IgD-negative memory B cell (primary cell): ENCODE measurements at regions not wholly inside any gene's neighbourhood (a gene's known extent, or its start where the extent isn't known, plus 50 kb on each side); places are given as distances from the start of the nearest gene placed in this dataset.

ENCODE experiments used
- H3K27ac Mint-ChIP-seq, 3 donors: one replicate each; pipeline ENCODE4 v1.8.0; 2020 to 2022; ENCODE audit warnings: mild to moderate bottlenecking in 3 of 3, mixed read lengths in 3 of 3, moderate library complexity in 1 of 3
- H3K27me3 Mint-ChIP-seq: one replicate; pipeline ENCODE4 v1.8.0; 2021; ENCODE audit warnings: mixed read lengths
- H3K36me3 Mint-ChIP-seq: one replicate; pipeline ENCODE4 v1.8.0; 2020; ENCODE audit warnings: mild to moderate bottlenecking, mixed read lengths
- H3K4me1 Mint-ChIP-seq, 3 donors: one replicate each; pipeline ENCODE4 v1.8.0; 2020 to 2022; ENCODE audit warnings: mixed read lengths in 3 of 3, mild to moderate bottlenecking in 1 of 3
- H3K4me3 Mint-ChIP-seq, 4 donors: one replicate each; pipeline ENCODE4 v1.8.0; 2020 to 2022; ENCODE audit warnings: mild to moderate bottlenecking in 4 of 4, mixed read lengths in 4 of 4, moderate library complexity in 3 of 4
- H3K9me3 Mint-ChIP-seq, 3 donors: one replicate each; pipeline ENCODE4 v1.8.0; 2020 to 2021; ENCODE audit warnings: mixed read lengths in 3 of 3, mild to moderate bottlenecking in 1 of 3

DNA sequence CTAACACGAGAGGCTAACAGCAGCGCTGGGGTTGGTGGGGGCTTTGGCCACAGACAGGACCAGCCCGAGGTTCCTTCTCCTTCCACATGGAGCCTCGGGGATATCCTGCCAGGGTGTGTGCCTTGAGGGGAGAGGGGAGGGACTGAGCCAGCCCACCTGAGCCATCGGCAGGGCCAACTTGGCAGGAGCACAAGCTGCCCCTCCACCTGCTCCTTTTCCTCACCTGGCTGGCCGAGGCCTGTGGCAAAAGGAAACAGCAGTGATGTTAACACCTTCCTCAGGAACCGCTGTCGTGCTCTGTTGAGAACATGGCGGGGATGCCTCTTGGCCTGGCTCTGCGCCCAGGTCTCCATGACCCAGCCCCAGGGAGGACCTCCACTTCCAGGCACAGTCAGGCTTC is 255.1 kb upstream of the PPP2R2D start:
- no peak overlapping the region for H3K4me3 Mint-ChIP-seq
- H3K27me3 Mint-ChIP-seq: no peaks in the 10 kb centered on the region

GRCh38 chr10:131646551-131647525 is 254.0 kb upstream of the PPP2R2D start:
- Mint-ChIP-seq H3K27ac (no peak overlapping the region), H3K27me3 (peaks cover 2% of the 10 kb centered on the region), H3K4me3 (no peak overlapping the region), H3K4me1 (no peaks in the 10 kb centered on the region), H3K9me3 (peaks cover 2 to 4% (median 3%) of the 10 kb centered on the region in 3 donors), H3K36me3 (no peaks in the 10 kb centered on the region)

More for the DNA sequence above, 255.1 kb upstream of the PPP2R2D start:
- H3K36me3 Mint-ChIP-seq: no peaks in the 10 kb centered on the region
- H3K27ac Mint-ChIP-seq: no peak overlapping the region
- H3K9me3 Mint-ChIP-seq: peaks cover 2 to 9% (median 3%) of the 10 kb centered on the region in 3 donors
- H3K4me1 Mint-ChIP-seq: no peaks in the 10 kb centered on the region

DNA sequence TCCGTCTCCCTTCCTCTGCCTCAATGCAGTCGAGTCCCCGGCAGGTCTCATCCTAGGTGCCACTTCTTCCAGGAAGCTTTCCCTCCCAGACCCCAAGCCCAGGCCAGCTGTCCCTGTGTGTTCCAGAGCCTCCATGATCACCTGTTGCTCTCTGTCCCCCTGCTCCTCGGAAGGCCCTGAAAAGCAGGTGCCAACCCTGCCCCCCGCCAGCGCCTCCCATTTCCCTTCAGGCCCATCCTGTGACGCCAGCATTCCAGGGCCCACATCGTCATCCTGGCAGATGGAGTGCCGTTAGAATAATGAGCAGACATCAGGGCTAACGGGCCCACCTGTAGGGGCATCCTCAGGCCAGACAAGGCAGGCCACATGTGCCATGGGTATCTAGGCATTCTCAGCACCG is 253.0 kb upstream of the PPP2R2D start:
- Mint-ChIP-seq H3K27ac (no peak overlapping the region), H3K4me3 (no peak overlapping the region), H3K9me3 (peaks cover 0 to 3% (median 2%) of the 10 kb centered on the region in 3 donors), H3K4me1 (no peaks in the 10 kb centered on the region), H3K27me3 (peaks cover 3% of the 10 kb centered on the region), H3K36me3 (no peaks in the 10 kb centered on the region)

- Mint-ChIP-seq H3K4me3 (no peak overlapping the region), H3K4me1 (no peaks in the 10 kb centered on the region), H3K9me3 (peaks cover 0 to 3% (median 2%) of the 10 kb centered on the region in 3 donors), H3K36me3 (no peaks in the 10 kb centered on the region), H3K27ac (no peak overlapping the region), H3K27me3 (peaks cover 3% of the 10 kb centered on the region)
Measured at GRCh38 chr10:131648386-131649020, 252.3 kb upstream of the PPP2R2D start.

DNA sequence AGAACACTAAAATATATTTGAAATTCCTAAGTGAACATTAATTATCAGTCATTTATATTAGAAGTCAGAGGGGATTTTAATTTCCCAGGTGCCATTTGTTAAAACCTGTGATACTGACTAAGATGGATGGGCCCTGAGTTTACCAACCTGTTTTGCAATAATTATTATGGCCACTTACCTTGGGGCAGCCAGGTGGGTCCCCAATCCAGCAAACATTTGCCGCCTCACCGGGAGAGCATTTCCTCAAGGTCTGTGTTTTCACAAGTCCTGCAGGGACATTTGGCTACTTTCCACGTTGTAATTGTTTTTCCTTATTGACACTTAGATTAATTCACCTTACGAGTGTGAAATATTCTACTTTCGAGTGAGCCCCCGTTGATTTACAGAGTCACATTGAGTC is 251.2 kb upstream of the PPP2R2D start:
- H3K36me3 Mint-ChIP-seq: no peaks in the 10 kb centered on the region
- no peak overlapping the region for H3K27ac Mint-ChIP-seq
- H3K4me3 Mint-ChIP-seq: no peak overlapping the region
- H3K27me3 Mint-ChIP-seq: peaks cover 3% of the 10 kb centered on the region
- H3K9me3 Mint-ChIP-seq: peaks cover 0 to 5% (median 5%) of the 10 kb centered on the region in 3 donors
- no peaks in the 10 kb centered on the region for H3K4me1 Mint-ChIP-seq

DNA sequence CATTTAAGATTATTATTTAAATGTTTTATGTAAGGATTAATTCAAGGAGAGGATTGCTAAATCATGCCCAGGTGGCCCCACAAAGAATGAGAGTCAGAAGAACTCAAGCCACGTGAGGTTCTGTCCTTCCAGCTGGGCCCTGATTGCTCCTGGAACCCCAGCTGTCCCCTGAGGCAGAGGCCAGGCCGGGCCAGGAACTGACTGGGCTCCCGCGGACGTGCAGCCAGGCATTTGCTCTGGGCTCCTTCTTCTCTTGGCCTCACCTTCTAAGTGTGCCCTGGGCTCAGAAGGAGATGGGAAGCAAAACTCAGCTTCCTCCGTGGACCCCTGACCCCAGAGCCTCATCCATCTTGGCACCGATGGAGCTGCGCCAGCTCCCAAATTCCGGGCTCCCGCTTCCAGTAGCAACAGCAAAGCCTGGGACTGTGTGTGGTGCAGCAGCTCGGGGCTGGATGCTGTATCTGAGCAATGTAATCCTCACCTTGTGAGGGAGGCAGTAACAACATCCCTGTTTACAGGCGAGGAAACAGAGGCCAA is 250.6 kb upstream of the PPP2R2D start:
- H3K27me3 Mint-ChIP-seq: peaks cover 3% of the 10 kb centered on the region
- H3K4me3 Mint-ChIP-seq: no peak overlapping the region
- H3K36me3 Mint-ChIP-seq: no peaks in the 10 kb centered on the region
- H3K4me1 Mint-ChIP-seq: no peaks in the 10 kb centered on the region
- no peak overlapping the region for H3K27ac Mint-ChIP-seq
- peaks cover 0 to 5% (median 5%) of the 10 kb centered on the region in 3 donors for H3K9me3 Mint-ChIP-seq

GRCh38 chr10:131650771-131651673 is 249.8 kb upstream of the PPP2R2D start:
- H3K4me3 Mint-ChIP-seq: no peak overlapping the region
- no peaks in the 10 kb centered on the region for H3K4me1 Mint-ChIP-seq
- H3K36me3 Mint-ChIP-seq: no peaks in the 10 kb centered on the region
- H3K27ac Mint-ChIP-seq: no peak overlapping the region
- peaks cover 3% of the 10 kb centered on the region for H3K27me3 Mint-ChIP-seq
- peaks cover 0 to 5% (median 3%) of the 10 kb centered on the region in 3 donors for H3K9me3 Mint-ChIP-seq

GRCh38 chr10:131651674-131652437 is 249.0 kb upstream of the PPP2R2D start:
- Mint-ChIP-seq H3K36me3 (no peaks in the 10 kb centered on the region), H3K27ac (no peak overlapping the region), H3K4me1 (no peaks in the 10 kb centered on the region), H3K9me3 (peaks cover 0 to 5% (median 2%) of the 10 kb centered on the region in 3 donors), H3K27me3 (peaks cover 3% of the 10 kb centered on the region), H3K4me3 (no peak overlapping the region)

DNA sequence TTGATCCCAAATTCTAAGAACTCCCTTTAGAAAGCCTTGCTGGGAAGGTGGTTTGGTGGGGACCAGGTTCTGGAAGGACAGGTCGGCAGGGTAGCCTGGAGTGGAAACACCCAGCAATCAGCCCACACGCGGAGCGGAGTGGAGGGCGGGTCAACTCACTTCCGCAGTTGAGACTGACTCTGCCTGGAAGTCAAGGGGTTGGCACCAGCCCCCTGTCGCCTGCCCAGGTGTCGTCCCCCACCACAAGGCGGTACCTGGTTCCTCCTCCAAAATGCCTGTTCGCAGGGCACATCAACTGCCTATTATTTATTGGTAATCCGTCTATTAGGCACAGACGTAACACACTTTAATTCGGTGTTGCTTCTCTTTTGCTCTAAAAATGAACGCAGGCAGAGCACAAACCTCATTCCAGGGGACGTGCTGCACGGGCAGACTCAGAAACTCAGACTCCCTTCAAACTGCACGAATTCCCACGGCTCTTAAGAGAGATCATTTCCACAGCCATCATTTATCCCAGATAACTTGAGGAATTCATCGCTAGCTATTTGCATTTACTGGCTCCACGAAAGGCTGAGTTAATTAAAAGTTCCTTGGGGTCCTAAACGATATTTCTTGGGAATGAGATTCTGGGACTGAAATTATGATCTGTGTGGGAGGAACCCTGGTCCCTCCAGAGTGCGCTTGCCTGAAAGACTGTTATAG is 248.2 kb upstream of the PPP2R2D start:
- Mint-ChIP-seq H3K9me3 (peaks cover 0 to 5% (median 2%) of the 10 kb centered on the region in 3 donors), H3K27me3 (peaks cover 3% of the 10 kb centered on the region), H3K4me3 (no peak overlapping the region), H3K27ac (no peak overlapping the region), H3K36me3 (no peaks in the 10 kb centered on the region), H3K4me1 (no peaks in the 10 kb centered on the region)

- peaks cover 3% of the 10 kb centered on the region for H3K27me3 Mint-ChIP-seq
- H3K9me3 Mint-ChIP-seq: peaks cover 0 to 5% (median 2%) of the 10 kb centered on the region in 3 donors
- H3K4me3 Mint-ChIP-seq: no peak overlapping the region
- no peaks in the 10 kb centered on the region for H3K4me1 Mint-ChIP-seq
- H3K36me3 Mint-ChIP-seq: no peaks in the 10 kb centered on the region
- no peak overlapping the region for H3K27ac Mint-ChIP-seq
Measured at GRCh38 chr10:131653140-131653539, 247.7 kb upstream of the PPP2R2D start.

DNA sequence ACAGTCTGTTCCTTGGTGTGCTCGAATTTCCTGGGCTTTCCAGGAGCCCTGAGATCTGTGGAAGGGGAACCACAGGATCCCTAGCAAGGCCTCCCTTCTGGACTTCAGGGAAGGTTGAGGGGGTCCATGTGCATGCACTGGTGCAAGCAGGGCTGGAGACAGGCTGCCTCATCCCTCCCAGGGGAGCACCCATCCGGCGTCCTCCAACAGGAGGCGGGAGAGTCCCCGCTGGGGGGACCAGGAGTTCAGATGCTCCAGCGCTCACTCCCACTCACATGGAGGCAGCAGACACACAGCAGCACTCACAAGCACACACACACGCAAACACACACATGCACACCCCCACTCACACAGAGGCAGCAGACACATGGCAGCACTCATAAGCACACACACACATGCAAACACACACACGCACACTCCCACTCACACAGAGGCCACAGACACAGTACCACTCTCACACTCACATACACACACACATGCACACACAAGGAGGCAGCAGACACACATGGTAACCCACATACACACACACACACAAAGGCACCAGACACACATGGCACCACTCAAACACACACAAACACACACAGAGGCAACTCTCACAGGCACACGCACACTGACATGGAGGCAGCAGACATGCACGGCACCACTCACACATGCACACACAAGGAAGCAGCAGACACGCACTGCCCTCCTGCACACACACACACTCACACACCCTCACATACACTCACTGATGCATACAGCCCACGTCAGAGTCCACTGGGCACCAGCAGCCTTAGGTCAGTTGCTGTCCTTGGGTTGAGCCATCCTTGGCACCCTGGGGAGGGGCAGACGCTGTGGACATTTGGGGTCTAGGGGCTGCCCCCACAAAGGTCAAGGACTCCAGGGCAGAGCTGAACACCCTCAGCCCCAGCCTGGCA is 247.0 kb upstream of the PPP2R2D start:
- Mint-ChIP-seq H3K27ac (no peak overlapping the region), H3K27me3 (peaks cover 3% of the 10 kb centered on the region), H3K9me3 (peaks cover 0 to 4% (median 3%) of the 10 kb centered on the region in 3 donors), H3K4me3 (no peak overlapping the region), H3K36me3 (no peaks in the 10 kb centered on the region), H3K4me1 (no peaks in the 10 kb centered on the region)

- H3K27me3 Mint-ChIP-seq: peaks cover 3% of the 10 kb centered on the region
- no peaks in the 10 kb centered on the region for H3K4me1 Mint-ChIP-seq
- no peak overlapping the region for H3K27ac Mint-ChIP-seq
- no peaks in the 10 kb centered on the region for H3K36me3 Mint-ChIP-seq
- H3K4me3 Mint-ChIP-seq: no peak overlapping the region
- H3K9me3 Mint-ChIP-seq: peaks cover 0 to 4% (median 3%) of the 10 kb centered on the region in 3 donors
Measured at GRCh38 chr10:131654471-131655087, 246.2 kb upstream of the PPP2R2D start.
